SU-DHL-6 (cell line): ENCODE measurements at regions not wholly inside any gene's neighbourhood (a gene's known extent, or its start where the extent isn't known, plus 50 kb on each side); places are given as distances from the start of the nearest gene placed in this dataset.

Experiments used
- H2AFZ ChIP-seq: fragments of 200-600 bp; sonication (generic); 2 replicates; pipeline ENCODE4 v1.6.1; 2014; ENCODE audit warnings: low read depth, mild to moderate bottlenecking, moderate library complexity, mixed read lengths, antibody characterized with exemption, low read length; ENCODE audit not compliant: severe bottlenecking
- H3F3A ChIP-seq: fragments of 200-600 bp; shearing (Covaris generic); 2 replicates; pipeline ENCODE4 v1.6.0; 2016; ENCODE audit warnings: antibody characterized with exemption, mild to moderate bottlenecking; ENCODE audit not compliant: insufficient read depth
- H3K27ac ChIP-seq: fragments of 200-600 bp; sonication (generic); 2 replicates; pipeline ENCODE4 v1.5.1; 2016; ENCODE audit warnings: low read depth, mild to moderate bottlenecking, low read length, moderate library complexity, mixed read lengths
- H3K27me3 ChIP-seq: fragments of 200-600 bp; sonication (generic), shearing (Covaris generic); 2 replicates; pipeline ENCODE4 v1.6.0; 2014; ENCODE audit warnings: mild to moderate bottlenecking, low read length
- H3K36me3 ChIP-seq: fragments of 200-600 bp; sonication (generic); 2 replicates; pipeline ENCODE4 v1.6.1; 2014; ENCODE audit warnings: mild to moderate bottlenecking, low read length, mixed read lengths
- H3K4me2 ChIP-seq: fragments of 300-600, 200-600 bp; shearing (Covaris generic), sonication (generic); 2 replicates; pipeline ENCODE4 v1.6.0; 2014; ENCODE audit warnings: low read length, low read depth, mild to moderate bottlenecking; ENCODE audit not compliant: poor library complexity, severe bottlenecking
- H3K4me3 ChIP-seq: fragments of 200-600 bp; sonication (generic); 2 replicates; pipeline ENCODE4 v1.5.1; 2014; ENCODE audit warnings: antibody characterized with exemption, low read length, mild to moderate bottlenecking, mixed read lengths; ENCODE audit not compliant: insufficient read depth, poor library complexity, severe bottlenecking
- H3K79me2 ChIP-seq: fragments of 200-600 bp; sonication (generic); 2 replicates; pipeline ENCODE4 v1.6.1; 2014; ENCODE audit warnings: mild to moderate bottlenecking, low read length, moderate library complexity; ENCODE audit not compliant: insufficient read depth
- H3K9ac ChIP-seq: fragments of 200-600 bp; sonication (generic); 2 replicates; pipeline ENCODE4 v1.7.0; 2014; ENCODE audit warnings: mild to moderate bottlenecking, low read length
- H3K9me2 ChIP-seq: fragments of 200-600 bp; sonication (generic); replicated peaks from 2 replicates; pipeline ENCODE4 v1.6.1; 2014; ENCODE audit warnings: low read length; ENCODE audit not compliant: insufficient read depth
- H3K9me3 ChIP-seq: fragments of 200-600 bp; sonication (generic); 2 replicates; pipeline ENCODE4 v1.6.1; 2014; ENCODE audit warnings: low read length, mixed read lengths; ENCODE audit not compliant: insufficient read depth
- H4K20me1 ChIP-seq: fragments of 200-600 bp; sonication (generic); 2 replicates; pipeline ENCODE4 v1.6.1; 2014; ENCODE audit warnings: low read depth, mild to moderate bottlenecking, antibody characterized with exemption, low read length, moderate library complexity, mixed read lengths
- EZH2phosphoT487 ChIP-seq: fragments of 200-600 bp; sonication (generic), shearing (Covaris generic); conservative IDR thresholded peaks from 2 replicates; pipeline ENCODE4 v1.6.1; 2018; ENCODE audit warnings: mild to moderate bottlenecking, antibody characterized with exemption, low read length, moderate library complexity, mixed read lengths
- TF ChIP-seq, protein P1 (sequence below): fragments of 200-600 bp; sonication (generic); IDR thresholded peaks from one replicate; pipeline ENCODE4 v1.5.1; 2017; ENCODE audit warnings: antibody characterized with exemption, mild to moderate bottlenecking, low read length, moderate library complexity; ENCODE audit not compliant: insufficient read depth, poor library complexity, severe bottlenecking

GRCh38 chr14:84025106-84026012 lies 1504.6 kb upstream of the FLRT2 start:
- Histone ChIP-seq H3K9me3 (no peaks in the 10 kb centered on the region), H3K9me2 (no peaks in the 10 kb centered on the region), H2AFZ (no peak overlapping the region), H3F3A (no peaks in the 10 kb centered on the region), H3K27ac (no peak overlapping the region), H3K9ac (no peak overlapping the region), H4K20me1 (no peaks in the 10 kb centered on the region), H3K4me3 (no peak overlapping the region), H3K79me2 (no peaks in the 10 kb centered on the region), H3K36me3 (no peaks in the 10 kb centered on the region), H3K27me3 (no peaks in the 10 kb centered on the region), H3K4me2 (no peak overlapping the region)
- TF ChIP-seq, protein P1, sequence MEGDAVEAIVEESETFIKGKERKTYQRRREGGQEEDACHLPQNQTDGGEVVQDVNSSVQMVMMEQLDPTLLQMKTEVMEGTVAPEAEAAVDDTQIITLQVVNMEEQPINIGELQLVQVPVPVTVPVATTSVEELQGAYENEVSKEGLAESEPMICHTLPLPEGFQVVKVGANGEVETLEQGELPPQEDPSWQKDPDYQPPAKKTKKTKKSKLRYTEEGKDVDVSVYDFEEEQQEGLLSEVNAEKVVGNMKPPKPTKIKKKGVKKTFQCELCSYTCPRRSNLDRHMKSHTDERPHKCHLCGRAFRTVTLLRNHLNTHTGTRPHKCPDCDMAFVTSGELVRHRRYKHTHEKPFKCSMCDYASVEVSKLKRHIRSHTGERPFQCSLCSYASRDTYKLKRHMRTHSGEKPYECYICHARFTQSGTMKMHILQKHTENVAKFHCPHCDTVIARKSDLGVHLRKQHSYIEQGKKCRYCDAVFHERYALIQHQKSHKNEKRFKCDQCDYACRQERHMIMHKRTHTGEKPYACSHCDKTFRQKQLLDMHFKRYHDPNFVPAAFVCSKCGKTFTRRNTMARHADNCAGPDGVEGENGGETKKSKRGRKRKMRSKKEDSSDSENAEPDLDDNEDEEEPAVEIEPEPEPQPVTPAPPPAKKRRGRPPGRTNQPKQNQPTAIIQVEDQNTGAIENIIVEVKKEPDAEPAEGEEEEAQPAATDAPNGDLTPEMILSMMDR, result no peak
- no peak for TF ChIP-seq EZH2phosphoT487

- H3K9me2 ChIP-seq, result no peaks in the 10 kb centered on the region
- H3K4me3 ChIP-seq, result no peak overlapping the region
- H3K9me3 ChIP-seq, result no peaks in the 10 kb centered on the region
- no peak for TF ChIP-seq EZH2phosphoT487
- TF ChIP-seq, protein P1, result no peak
- H3F3A ChIP-seq, result no peaks in the 10 kb centered on the region
- no peak overlapping the region for H3K9ac ChIP-seq
- no peaks in the 10 kb centered on the region for H3K36me3 ChIP-seq
- no peaks in the 10 kb centered on the region for H3K27me3 ChIP-seq
- no peaks in the 10 kb centered on the region for H3K79me2 ChIP-seq
- no peak overlapping the region for H2AFZ ChIP-seq
- no peak overlapping the region for H3K4me2 ChIP-seq
- H3K27ac ChIP-seq, result no peak overlapping the region
- no peaks in the 10 kb centered on the region for H4K20me1 ChIP-seq
Measured at GRCh38 chr14:84027351-84027750, 1502.6 kb upstream of the FLRT2 start.

- no peaks in the 10 kb centered on the region for H3K79me2 ChIP-seq
- H3K4me3 ChIP-seq, result no peak overlapping the region
- H2AFZ ChIP-seq, result no peak overlapping the region
- no peaks in the 10 kb centered on the region for H3F3A ChIP-seq
- no peak overlapping the region for H3K27ac ChIP-seq
- TF ChIP-seq EZH2phosphoT487, result no peak
- TF ChIP-seq, protein P1, result no peak
- H4K20me1 ChIP-seq, result no peaks in the 10 kb centered on the region
- H3K9me3 ChIP-seq, result no peaks in the 10 kb centered on the region
- H3K9ac ChIP-seq, result no peak overlapping the region
- no peaks in the 10 kb centered on the region for H3K36me3 ChIP-seq
- H3K27me3 ChIP-seq, result no peaks in the 10 kb centered on the region
- H3K4me2 ChIP-seq, result no peak overlapping the region
- no peaks in the 10 kb centered on the region for H3K9me2 ChIP-seq
Measured at GRCh38 chr14:84028080-84028604, 1501.8 kb upstream of the FLRT2 start.
